ENCODE measurements at regions not wholly inside any gene's neighbourhood (a gene's known extent, or its start where the extent isn't known, plus 50 kb on each side); places are given as distances from the start of the nearest gene placed in this dataset.

GRCh38 chr4:72631296-72631695, 62.3 kb upstream of the ADAMTS3 start:
- Histone ChIP-seq H3K4me3 (ENCODE audit: low read length in 2 of 2) (no peak overlapping the region), H3K27me3 (ENCODE audit: control insufficient read depth in 2 of 2, insufficient read depth in 2 of 2, low read length in 2 of 2) (no peaks in the 10 kb centered on the region), H3K9me3 (ENCODE audit: control insufficient read depth in 2 of 2, low read length in 2 of 2) (no peaks in the 10 kb centered on the region), H3K4me1 (ENCODE audit: control insufficient read depth in 2 of 2, insufficient read depth in 2 of 2, low read length in 2 of 2) (no peaks in the 10 kb centered on the region), H3K9ac (ENCODE audit: low read depth in 1 of 2, low read length in 2 of 2) (no peak overlapping the region), H3K36me3 (ENCODE audit: control insufficient read depth in 2 of 2, insufficient read depth in 2 of 2, low read length in 2 of 2) (no peaks in the 10 kb centered on the region), H3K27ac (ENCODE audit: low read depth in 2 of 2, low read length in 2 of 2) (no peak overlapping the region)

- no peak overlapping the region for H3K27ac ChIP-seq (ENCODE audit: low read depth in 2 of 2, low read length in 2 of 2)
- no peaks in the 10 kb centered on the region for H3K4me1 ChIP-seq (ENCODE audit: control insufficient read depth in 2 of 2, insufficient read depth in 2 of 2, low read length in 2 of 2)
- no peaks in the 10 kb centered on the region for H3K36me3 ChIP-seq (ENCODE audit: control insufficient read depth in 2 of 2, insufficient read depth in 2 of 2, low read length in 2 of 2)
- H3K9me3 ChIP-seq (ENCODE audit: control insufficient read depth in 2 of 2, low read length in 2 of 2), result no peaks in the 10 kb centered on the region
- H3K9ac ChIP-seq (ENCODE audit: low read depth in 1 of 2, low read length in 2 of 2), result no peak overlapping the region
- H3K4me3 ChIP-seq (ENCODE audit: low read length in 2 of 2), result no peak overlapping the region
- H3K27me3 ChIP-seq (ENCODE audit: control insufficient read depth in 2 of 2, insufficient read depth in 2 of 2, low read length in 2 of 2), result no peaks in the 10 kb centered on the region
Observed at GRCh38 chr4:72629540-72629939, 60.5 kb upstream of the ADAMTS3 start.

GRCh38 chr4:72627723-72628122, 58.7 kb upstream of the ADAMTS3 start:
- H3K4me1 ChIP-seq (ENCODE audit: control insufficient read depth in 2 of 2, insufficient read depth in 2 of 2, low read length in 2 of 2), result no peaks in the 10 kb centered on the region
- H3K36me3 ChIP-seq (ENCODE audit: control insufficient read depth in 2 of 2, insufficient read depth in 2 of 2, low read length in 2 of 2), result no peaks in the 10 kb centered on the region
- no peak overlapping the region for H3K27ac ChIP-seq (ENCODE audit: low read depth in 2 of 2, low read length in 2 of 2)
- H3K4me3 ChIP-seq (ENCODE audit: low read length in 2 of 2), result no peak overlapping the region
- H3K27me3 ChIP-seq (ENCODE audit: control insufficient read depth in 2 of 2, insufficient read depth in 2 of 2, low read length in 2 of 2), result no peaks in the 10 kb centered on the region
- no peaks in the 10 kb centered on the region for H3K9me3 ChIP-seq (ENCODE audit: control insufficient read depth in 2 of 2, low read length in 2 of 2)
- H3K9ac ChIP-seq (ENCODE audit: low read depth in 1 of 2, low read length in 2 of 2), result no peak overlapping the region
